HG02763 (cell line): ENCODE measurements at regions not wholly inside any gene's neighbourhood (a gene's known extent, or its start where the extent isn't known, plus 50 kb on each side); places are given as distances from the start of the nearest gene placed in this dataset.

Source experiments
- ATAC-seq: cut with Tn5 transposase; IDR thresholded peaks from one replicate; pipeline ENCODE4 v1.9.1; 2021; ENCODE audit warnings: mild to moderate bottlenecking, moderate library complexity; ENCODE audit not compliant: unreplicated experiment

GRCh38 chr6:43970068-43970912 lies 157.0 kb downstream of the MRPL14 start:
- no peak for ATAC-seq

GRCh38 chr6:43969158-43969981 lies 157.9 kb downstream of the MRPL14 start:
- no peak for ATAC-seq

GRCh38 chr6:43968110-43968965 lies 158.9 kb downstream of the MRPL14 start:
- ATAC-seq: no peak

GRCh38 chr6:43967719-43968091 lies 159.5 kb downstream of the MRPL14 start:
- ATAC-seq: no peak

- ATAC-seq: no peak
Observed at GRCh38 chr6:43966853-43967718, 160.2 kb downstream of the MRPL14 start.

GRCh38 chr6:43966374-43966658 lies 160.9 kb downstream of the MRPL14 start:
- ATAC-seq: no peak

- ATAC-seq: no peak
Observed at GRCh38 chr6:43965628-43966373, 161.5 kb downstream of the MRPL14 start.

- no peak for ATAC-seq
Observed at GRCh38 chr6:43964659-43965570, 162.3 kb downstream of the MRPL14 start.

- no peak for ATAC-seq
Observed at GRCh38 chr6:43963877-43964658, 163.2 kb downstream of the MRPL14 start.

- ATAC-seq: no peak
Observed at GRCh38 chr6:43963203-43963602, 164.0 kb downstream of the MRPL14 start.

GRCh38 chr6:43962458-43962857 lies 164.8 kb downstream of the MRPL14 start:
- no peak for ATAC-seq

GRCh38 chr6:43957273-43957672 lies 170.0 kb downstream of the MRPL14 start:
- ATAC-seq: no peak

- no peak for ATAC-seq
Observed at GRCh38 chr6:43956478-43956877, 170.8 kb downstream of the MRPL14 start.

- ATAC-seq: no peak
Observed at GRCh38 chr6:43954311-43955131, 172.7 kb downstream of the MRPL14 start.

GRCh38 chr6:43953794-43954310 lies 173.4 kb downstream of the MRPL14 start:
- ATAC-seq: no peak

GRCh38 chr6:43953256-43953655 lies 174.0 kb downstream of the MRPL14 start:
- ATAC-seq: no peak

- ATAC-seq: no peak
Observed at GRCh38 chr6:43952746-43953145, 174.5 kb downstream of the MRPL14 start.
